ENCODE measurements at regions not wholly inside any gene's neighbourhood (a gene's known extent, or its start where the extent isn't known, plus 50 kb on each side); places are given as distances from the start of the nearest gene placed in this dataset.

DNA sequence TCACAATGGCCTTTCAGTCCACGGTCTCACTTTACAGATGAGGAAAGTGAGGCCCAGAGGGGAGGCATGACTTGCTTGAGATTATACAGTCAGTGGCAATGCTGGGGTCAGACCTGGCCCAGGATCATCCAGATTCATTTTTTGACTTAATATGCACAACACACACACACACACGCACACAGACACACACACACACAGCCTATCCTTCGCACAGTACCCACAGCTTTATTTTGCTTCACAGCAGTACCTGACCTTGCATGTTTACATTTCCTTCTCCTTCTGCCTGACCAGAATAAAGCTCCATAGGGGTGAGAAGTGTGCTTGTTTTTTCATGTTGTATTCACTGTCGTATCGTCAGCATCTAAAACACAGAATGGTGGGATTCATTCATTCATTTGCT is 79.8 kb downstream of the VEGFA start:
- no peak overlapping the region for H3K9ac ChIP-seq (ENCODE audit: low read depth in 1 of 3, low read length in 3 of 3)
- no peak overlapping the region for H3K4me3 ChIP-seq (ENCODE audit: low read length in 3 of 3)
- H3K9me3 ChIP-seq (ENCODE audit: control insufficient read depth in 3 of 3, low read length in 3 of 3) = no peaks in the 10 kb centered on the region
- no peaks in the 10 kb centered on the region for H3K36me3 ChIP-seq (ENCODE audit: control insufficient read depth in 3 of 3, insufficient read depth in 3 of 3, low read length in 3 of 3)
- no peaks in the 10 kb centered on the region for H3K4me1 ChIP-seq (ENCODE audit: control insufficient read depth in 3 of 3, insufficient read depth in 3 of 3, low read length in 3 of 3)
- H3K27ac ChIP-seq (ENCODE audit: low read depth, low read length) = no peak overlapping the region
- no peaks in the 10 kb centered on the region for H3K27me3 ChIP-seq (ENCODE audit: control insufficient read depth in 3 of 3, insufficient read depth in 3 of 3, low read length in 3 of 3)

- Histone ChIP-seq H3K27me3 (ENCODE audit: control insufficient read depth in 3 of 3, insufficient read depth in 3 of 3, low read length in 3 of 3) (no peaks in the 10 kb centered on the region), H3K4me3 (ENCODE audit: low read length in 3 of 3) (no peak overlapping the region), H3K9ac (ENCODE audit: low read depth in 1 of 3, low read length in 3 of 3) (no peak overlapping the region), H3K4me1 (ENCODE audit: control insufficient read depth in 3 of 3, insufficient read depth in 3 of 3, low read length in 3 of 3) (no peaks in the 10 kb centered on the region), H3K27ac (ENCODE audit: low read depth, low read length) (no peak overlapping the region), H3K36me3 (ENCODE audit: control insufficient read depth in 3 of 3, insufficient read depth in 3 of 3, low read length in 3 of 3) (no peaks in the 10 kb centered on the region), H3K9me3 (ENCODE audit: control insufficient read depth in 3 of 3, low read length in 3 of 3) (no peaks in the 10 kb centered on the region)
These were observed 78.8 kb downstream of the VEGFA start for GRCh38 chr6:43848671-43849391.

- no peak overlapping the region for H3K9ac ChIP-seq (ENCODE audit: low read depth in 1 of 3, low read length in 3 of 3)
- no peaks in the 10 kb centered on the region for H3K9me3 ChIP-seq (ENCODE audit: control insufficient read depth in 3 of 3, low read length in 3 of 3)
- H3K4me3 ChIP-seq (ENCODE audit: low read length in 3 of 3) = no peak overlapping the region
- H3K27me3 ChIP-seq (ENCODE audit: control insufficient read depth in 3 of 3, insufficient read depth in 3 of 3, low read length in 3 of 3) = no peaks in the 10 kb centered on the region
- H3K4me1 ChIP-seq (ENCODE audit: control insufficient read depth in 3 of 3, insufficient read depth in 3 of 3, low read length in 3 of 3) = no peaks in the 10 kb centered on the region
- no peaks in the 10 kb centered on the region for H3K36me3 ChIP-seq (ENCODE audit: control insufficient read depth in 3 of 3, insufficient read depth in 3 of 3, low read length in 3 of 3)
- H3K27ac ChIP-seq (ENCODE audit: low read depth, low read length) = no peak overlapping the region
These were observed 78.0 kb downstream of the VEGFA start for GRCh38 chr6:43847741-43848630.

GRCh38 chr6:43846556-43846955 is 76.5 kb downstream of the VEGFA start:
- no peak overlapping the region for H3K27ac ChIP-seq (ENCODE audit: low read depth, low read length)
- no peaks in the 10 kb centered on the region for H3K4me1 ChIP-seq (ENCODE audit: control insufficient read depth in 3 of 3, insufficient read depth in 3 of 3, low read length in 3 of 3)

GRCh38 chr6:43845646-43846045 is 75.6 kb downstream of the VEGFA start:
- H3K9ac ChIP-seq (ENCODE audit: low read depth in 1 of 3, low read length in 3 of 3) = no peak overlapping the region
- no peaks in the 10 kb centered on the region for H3K27me3 ChIP-seq (ENCODE audit: control insufficient read depth in 3 of 3, insufficient read depth in 3 of 3, low read length in 3 of 3)
- H3K4me3 ChIP-seq (ENCODE audit: low read length in 3 of 3) = no peak overlapping the region
- H3K36me3 ChIP-seq (ENCODE audit: control insufficient read depth in 3 of 3, insufficient read depth in 3 of 3, low read length in 3 of 3) = no peaks in the 10 kb centered on the region
- H3K27ac ChIP-seq (ENCODE audit: low read depth, low read length) = no peak overlapping the region
- no peaks in the 10 kb centered on the region for H3K9me3 ChIP-seq (ENCODE audit: control insufficient read depth in 3 of 3, low read length in 3 of 3)
- no peaks in the 10 kb centered on the region for H3K4me1 ChIP-seq (ENCODE audit: control insufficient read depth in 3 of 3, insufficient read depth in 3 of 3, low read length in 3 of 3)

More at GRCh38 chr6:43846556-43846955, 76.5 kb downstream of the VEGFA start:
- Histone ChIP-seq H3K27me3 (ENCODE audit: control insufficient read depth in 3 of 3, insufficient read depth in 3 of 3, low read length in 3 of 3) (no peaks in the 10 kb centered on the region), H3K4me3 (ENCODE audit: low read length in 3 of 3) (no peak overlapping the region), H3K36me3 (ENCODE audit: control insufficient read depth in 3 of 3, insufficient read depth in 3 of 3, low read length in 3 of 3) (no peaks in the 10 kb centered on the region), H3K9me3 (ENCODE audit: control insufficient read depth in 3 of 3, low read length in 3 of 3) (no peaks in the 10 kb centered on the region), H3K9ac (ENCODE audit: low read depth in 1 of 3, low read length in 3 of 3) (no peak overlapping the region)

- Histone ChIP-seq H3K36me3 (ENCODE audit: control insufficient read depth in 3 of 3, insufficient read depth in 3 of 3, low read length in 3 of 3) (no peaks in the 10 kb centered on the region), H3K4me3 (ENCODE audit: low read length in 3 of 3) (no peak overlapping the region), H3K4me1 (ENCODE audit: control insufficient read depth in 3 of 3, insufficient read depth in 3 of 3, low read length in 3 of 3) (peaks cover under 1 to 5% (median 2%) of the 10 kb centered on the region in 3 donors), H3K9ac (ENCODE audit: low read depth in 1 of 3, low read length in 3 of 3) (no peak overlapping the region), H3K9me3 (ENCODE audit: control insufficient read depth in 3 of 3, low read length in 3 of 3) (no peaks in the 10 kb centered on the region), H3K27ac (ENCODE audit: low read depth, low read length) (no peak overlapping the region), H3K27me3 (ENCODE audit: control insufficient read depth in 3 of 3, insufficient read depth in 3 of 3, low read length in 3 of 3) (no peaks in the 10 kb centered on the region)
These were observed 73.7 kb downstream of the VEGFA start for GRCh38 chr6:43843669-43844171.

DNA sequence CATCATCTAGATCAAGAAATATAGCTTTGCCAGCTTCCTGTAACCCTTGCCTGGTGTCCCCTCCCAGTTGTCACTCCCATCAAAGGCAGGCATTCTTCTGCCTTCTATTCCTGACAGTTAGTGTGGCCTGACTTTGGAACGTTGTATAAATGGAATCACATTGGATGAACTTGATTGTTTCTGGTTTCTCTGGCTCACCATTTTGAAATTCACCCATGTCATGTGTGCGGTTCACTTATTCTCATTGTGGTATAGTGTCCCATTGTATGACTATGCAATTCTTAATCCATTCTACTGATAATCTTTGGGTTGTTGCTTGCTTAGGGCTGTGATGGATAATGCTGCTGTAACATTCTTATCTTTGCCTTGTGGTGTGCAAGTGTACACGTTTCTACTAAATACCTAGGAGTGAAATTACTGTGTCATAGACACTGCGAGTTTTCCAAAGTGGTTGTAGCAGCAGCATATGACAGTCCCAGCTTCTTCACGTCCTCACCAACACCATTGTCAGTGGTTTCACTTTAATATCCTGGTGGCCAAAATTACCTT is 73.2 kb downstream of the VEGFA start:
- Histone ChIP-seq H3K4me3 (ENCODE audit: low read length in 3 of 3) (no peak overlapping the region), H3K9me3 (ENCODE audit: control insufficient read depth in 3 of 3, low read length in 3 of 3) (no peaks in the 10 kb centered on the region), H3K36me3 (ENCODE audit: control insufficient read depth in 3 of 3, insufficient read depth in 3 of 3, low read length in 3 of 3) (no peaks in the 10 kb centered on the region), H3K27me3 (ENCODE audit: control insufficient read depth in 3 of 3, insufficient read depth in 3 of 3, low read length in 3 of 3) (no peaks in the 10 kb centered on the region), H3K4me1 (ENCODE audit: control insufficient read depth in 3 of 3, insufficient read depth in 3 of 3, low read length in 3 of 3) (peaks cover 5 to 10% (median 6%) of the 10 kb centered on the region in 3 donors), H3K9ac (ENCODE audit: low read depth in 1 of 3, low read length in 3 of 3) (no peak overlapping the region), H3K27ac (ENCODE audit: low read depth, low read length) (no peak overlapping the region)

- Histone ChIP-seq H3K4me1 (ENCODE audit: control insufficient read depth in 3 of 3, insufficient read depth in 3 of 3, low read length in 3 of 3) (peaks cover 6 to 10% (median 10%) of the 10 kb centered on the region in 3 donors), H3K36me3 (ENCODE audit: control insufficient read depth in 3 of 3, insufficient read depth in 3 of 3, low read length in 3 of 3) (no peaks in the 10 kb centered on the region), H3K27me3 (ENCODE audit: control insufficient read depth in 3 of 3, insufficient read depth in 3 of 3, low read length in 3 of 3) (no peaks in the 10 kb centered on the region), H3K9ac (ENCODE audit: low read depth in 1 of 3, low read length in 3 of 3) (no peak overlapping the region), H3K9me3 (ENCODE audit: control insufficient read depth in 3 of 3, low read length in 3 of 3) (no peaks in the 10 kb centered on the region), H3K27ac (ENCODE audit: low read depth, low read length) (no peak overlapping the region), H3K4me3 (ENCODE audit: low read length in 3 of 3) (no peak overlapping the region)
These were observed 72.3 kb downstream of the VEGFA start for GRCh38 chr6:43842231-43842794.

GRCh38 chr6:43840490-43841218 is 70.6 kb downstream of the VEGFA start:
- Histone ChIP-seq H3K27ac (ENCODE audit: low read depth, low read length) (no peak overlapping the region), H3K9ac (ENCODE audit: low read depth in 1 of 3, low read length in 3 of 3) (no peak overlapping the region), H3K36me3 (ENCODE audit: control insufficient read depth in 3 of 3, insufficient read depth in 3 of 3, low read length in 3 of 3) (no peaks in the 10 kb centered on the region), H3K4me1 (ENCODE audit: control insufficient read depth in 3 of 3, insufficient read depth in 3 of 3, low read length in 3 of 3) (peaks cover 6 to 10% (median 10%) of the 10 kb centered on the region in 3 donors), H3K27me3 (ENCODE audit: control insufficient read depth in 3 of 3, insufficient read depth in 3 of 3, low read length in 3 of 3) (no peaks in the 10 kb centered on the region), H3K4me3 (ENCODE audit: low read length in 3 of 3) (no peak overlapping the region), H3K9me3 (ENCODE audit: control insufficient read depth in 3 of 3, low read length in 3 of 3) (no peaks in the 10 kb centered on the region)
